Retinal pigment epithelial cell (primary cell): ENCODE measurements at regions not wholly inside any gene's neighbourhood (a gene's known extent, or its start where the extent isn't known, plus 50 kb on each side); places are given as distances from the start of the nearest gene placed in this dataset.

Experiments
- DNase-seq: peaks from one replicate; pipeline ENCODE4 v3.0.0-alpha.2; 2010; ENCODE audit warnings: low read depth
- H3K4me3 ChIP-seq: 2 replicates; pipeline ENCODE4 v1.5.1; 2011; ENCODE audit warnings: mild to moderate bottlenecking, low read length, control low read depth, moderate library complexity
- CTCF ChIP-seq: conservative IDR thresholded peaks from 2 replicates; pipeline ENCODE4 v1.5.1; 2011; ENCODE audit warnings: low read depth, low read length, control low read depth, inconsistent platforms

- no peak for TF ChIP-seq CTCF
- no peak overlapping the region for H3K4me3 ChIP-seq
- DNase-seq, result no peak
Measured at GRCh38 chr3:113094337-113095221, 103.8 kb downstream of the GTPBP8 start.

DNA sequence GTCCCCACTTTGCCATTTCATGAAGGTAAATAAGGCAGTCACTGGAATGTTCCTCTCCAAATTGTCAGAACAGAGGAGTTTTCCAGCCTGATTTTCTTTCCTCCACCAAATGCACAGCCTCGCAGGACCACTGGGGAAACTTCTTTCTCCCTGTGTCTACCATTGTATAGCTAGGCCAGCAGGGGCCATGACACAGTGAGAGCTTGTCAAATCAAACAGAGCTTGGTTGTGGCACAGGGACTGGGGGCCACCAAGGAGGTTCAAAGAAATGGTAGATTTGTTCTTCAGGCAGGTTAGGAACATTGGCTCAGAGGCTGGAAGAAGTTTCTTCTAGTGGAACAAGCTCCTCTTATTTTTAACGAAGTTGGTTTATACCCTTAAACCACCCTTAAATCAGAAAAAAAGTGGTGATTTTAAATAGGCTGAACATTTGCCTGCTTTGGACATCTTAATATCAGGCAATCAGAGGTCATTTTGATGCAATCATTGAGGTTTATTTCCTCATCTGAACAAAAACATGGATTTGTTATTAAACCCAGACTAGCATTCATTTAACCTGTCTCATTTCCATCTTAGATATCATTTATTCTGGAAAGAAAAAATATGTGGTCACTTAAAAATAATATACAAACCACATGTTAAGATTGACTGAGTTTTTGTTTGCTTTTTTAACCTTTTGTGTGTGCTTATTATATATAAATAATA is 105.6 kb downstream of the GTPBP8 start:
- DNase-seq, result no peak
- no peak for TF ChIP-seq CTCF
- H3K4me3 ChIP-seq, result no peak overlapping the region

GRCh38 chr3:113097960-113098447 is 107.2 kb downstream of the GTPBP8 start:
- TF ChIP-seq CTCF, result no peak
- no peak overlapping the region for H3K4me3 ChIP-seq
- no peak for DNase-seq

DNA sequence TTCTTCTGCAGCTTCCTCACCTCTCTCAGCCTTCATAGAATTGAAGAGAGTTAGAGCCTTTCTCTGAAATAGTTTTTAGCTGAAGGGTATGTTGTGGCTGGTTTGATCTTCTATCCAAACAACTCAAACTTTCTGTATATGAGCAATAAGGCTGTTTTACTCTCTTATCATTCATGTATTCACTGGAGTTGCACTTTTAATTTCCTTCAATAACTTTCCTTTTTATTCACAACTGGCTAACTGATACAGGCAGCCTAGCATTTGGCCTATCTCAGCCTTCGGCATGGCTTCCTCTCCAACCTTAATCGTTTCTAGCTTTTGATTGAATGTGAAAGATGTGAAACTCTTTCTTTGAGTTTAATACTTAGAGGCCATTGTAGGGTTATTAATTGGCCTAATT is 109.3 kb downstream of the GTPBP8 start:
- no peak overlapping the region for H3K4me3 ChIP-seq
- no peak for TF ChIP-seq CTCF
- no peak for DNase-seq

DNA sequence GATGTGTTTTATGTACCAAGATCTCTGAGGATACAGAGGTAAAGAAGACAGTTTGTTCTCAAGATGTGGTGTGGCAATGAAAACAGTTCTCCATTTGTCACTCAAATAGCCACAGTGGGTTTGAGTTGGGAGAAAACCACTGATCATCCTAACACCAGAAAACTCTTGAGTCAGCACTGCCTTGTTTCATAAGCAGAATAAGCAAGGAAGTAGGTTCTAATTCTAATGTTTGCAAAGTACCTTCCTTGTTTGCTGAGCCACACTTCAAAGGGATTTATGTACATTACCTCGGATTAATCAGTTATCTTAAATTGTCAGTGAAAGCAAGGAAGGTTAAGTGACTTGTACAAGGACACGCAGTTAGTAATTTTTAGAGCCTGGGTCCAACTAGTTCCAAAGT is 107.8 kb upstream of the BOC start:
- TF ChIP-seq CTCF, result no peak

GRCh38 chr3:113104357-113105092 is 106.8 kb upstream of the BOC start:
- TF ChIP-seq CTCF, result no peak
- DNase-seq, result no peak

More for the DNA sequence above, 107.8 kb upstream of the BOC start:
- DNase-seq, result no peak
- no peak overlapping the region for H3K4me3 ChIP-seq

More at GRCh38 chr3:113104357-113105092, 106.8 kb upstream of the BOC start:
- no peak overlapping the region for H3K4me3 ChIP-seq
